ENCODE measurements at regions not wholly inside any gene's neighbourhood (a gene's known extent, or its start where the extent isn't known, plus 50 kb on each side); places are given as distances from the start of the nearest gene placed in this dataset.

GRCh38 chr16:7992616-7993015 is 597.7 kb downstream of the TMEM114 start:
- CTCF ChIA-PET = no interaction called here
- no peaks in the 10 kb centered on the region for H3K36me3 ChIP-seq (ENCODE audit: control insufficient read depth in 2 of 2, insufficient read depth in 1 of 2, low read length in 2 of 2)
- no peaks in the 10 kb centered on the region for H3K4me1 ChIP-seq (ENCODE audit: control insufficient read depth, insufficient read depth, low read length)
- no peak overlapping the region for H3K27ac ChIP-seq (ENCODE audit: extremely low read depth, low read depth, low read length)
- no peaks in the 10 kb centered on the region for H3K9me3 ChIP-seq (ENCODE audit: control insufficient read depth, insufficient read depth, low read depth, low read length)
- no peak for TF ChIP-seq ZNF148 (tag by site-specific recombination; IDR thresholded peaks at IDR 0.05; ENCODE audit: borderline replicate concordance)
- no peak for TF ChIP-seq KLF17 (tag by site-specific recombination; IDR thresholded peaks at IDR 0.05)
- TF ChIP-seq ZNF23 (tag by site-specific recombination; IDR thresholded peaks at IDR 0.05; ENCODE audit: borderline replicate concordance) = no peak
- TF ChIP-seq SP7 (tag by site-specific recombination; IDR thresholded peaks at IDR 0.05) = no peak
- TF ChIP-seq ZNF585B (tag by site-specific recombination; IDR thresholded peaks at IDR 0.05) = no peak
- TF ChIP-seq ZNF580 (tag by site-specific recombination; IDR thresholded peaks at IDR 0.05) = no peak
- no peak for TF ChIP-seq ZNF2 (tag by site-specific recombination; IDR thresholded peaks at IDR 0.05)
- POLR2A ChIA-PET = no interaction called here
- no peak overlapping the region for H3K4me3 ChIP-seq (ENCODE audit: low read depth, low read length)

GRCh38 chr16:7990626-7991260 is 599.6 kb downstream of the TMEM114 start:
- Histone ChIP-seq H3K27ac (ENCODE audit: extremely low read depth, low read depth, low read length) (no peak overlapping the region), H3K36me3 (ENCODE audit: control insufficient read depth in 2 of 2, insufficient read depth in 1 of 2, low read length in 2 of 2) (no peaks in the 10 kb centered on the region), H3K4me3 (ENCODE audit: low read depth, low read length) (no peak overlapping the region), H3K9me3 (ENCODE audit: control insufficient read depth, insufficient read depth, low read depth, low read length) (no peaks in the 10 kb centered on the region), H3K4me1 (ENCODE audit: control insufficient read depth, insufficient read depth, low read length) (no peaks in the 10 kb centered on the region)
- CTCF ChIA-PET = interaction anchor here (0.6 kb wide), 1 partner anchor 20 kb away, joined by 4 read pairs; no protein-coding TSS in a partner anchor
- POLR2A ChIA-PET = no interaction called here
- TF ChIP-seq ZNF114 (tag by site-specific recombination; IDR thresholded peaks at IDR 0.05) = no peak
- TF ChIP-seq PRDM4 (tag by site-specific recombination; IDR thresholded peaks at IDR 0.05) = no peak
- TF ChIP-seq ZSCAN23 (tag by site-specific recombination; IDR thresholded peaks at IDR 0.05) = no peak
- no peak for TF ChIP-seq ZNF155 (tag by site-specific recombination; IDR thresholded peaks at IDR 0.05)
- no peak for TF ChIP-seq ZFP37 (tag by site-specific recombination; IDR thresholded peaks at IDR 0.05)
- TF ChIP-seq ZNF629 (tag by site-specific recombination; IDR thresholded peaks at IDR 0.05) = no peak
- TF ChIP-seq ZNF341 (tag by site-specific recombination; IDR thresholded peaks at IDR 0.05; ENCODE audit: low read depth) = no peak
- TF ChIP-seq SALL2 (tag by site-specific recombination; IDR thresholded peaks at IDR 0.05; ENCODE audit: borderline replicate concordance) = no peak
- TF ChIP-seq ZNF530 (tag by site-specific recombination; IDR thresholded peaks at IDR 0.05; ENCODE audit: low read depth) = no peak
- TF ChIP-seq SCRT2 (tag by site-specific recombination; IDR thresholded peaks at IDR 0.05) = no peak
- TF ChIP-seq HIC1 (tag by site-specific recombination; IDR thresholded peaks at IDR 0.05) = no peak
- no peak for TF ChIP-seq ZBTB20 (tag by site-specific recombination; IDR thresholded peaks at IDR 0.05)
- no peak for TF ChIP-seq ZNF426 (tag by site-specific recombination; IDR thresholded peaks at IDR 0.05)
- TF ChIP-seq OVOL3 (tag by site-specific recombination; IDR thresholded peaks at IDR 0.05) = no peak
